ENCODE measurements at regions not wholly inside any gene's neighbourhood (a gene's known extent, or its start where the extent isn't known, plus 50 kb on each side); places are given as distances from the start of the nearest gene placed in this dataset.

DNA sequence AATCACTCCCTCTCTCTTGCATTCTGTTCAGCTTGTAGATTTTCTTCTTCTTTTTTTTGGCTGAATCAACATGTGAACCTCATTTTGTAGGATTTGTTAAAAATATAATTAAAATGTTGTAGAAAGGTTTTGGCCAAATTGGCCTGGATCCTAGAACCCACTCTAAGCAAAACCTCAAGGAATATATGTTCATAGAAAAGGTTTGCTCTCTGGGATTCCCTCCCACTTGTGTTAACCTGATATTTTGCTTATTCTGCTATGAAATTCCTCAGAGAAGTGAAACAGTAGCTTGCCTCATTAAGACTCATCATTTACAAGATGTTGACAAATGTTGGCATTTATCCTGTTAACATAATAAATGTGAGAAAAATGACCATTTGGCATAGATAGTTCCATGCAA is 456.7 kb downstream of the TMEM182 start:
- Histone ChIP-seq H4K5ac (ENCODE audit: insufficient read length, low read depth, low read length) (no peak overlapping the region), H3K27me3 (replicated peaks in 1 of 4; ENCODE audit: control insufficient read depth in 3 of 4, extremely low read depth in 1 of 4, insufficient read depth in 3 of 4, low read length in 3 of 4) (no peaks in the 10 kb centered on the region), H3K79me1 (ENCODE audit: low read depth, low read length) (no peaks in the 10 kb centered on the region), H3K4me2 (ENCODE audit: insufficient read depth in 1 of 2, low read depth in 2 of 2, low read length in 2 of 2) (no peak overlapping the region), H3K9me3 (ENCODE audit: insufficient read depth in 2 of 2, low read depth in 1 of 2, low read length in 1 of 2) (no peaks in the 10 kb centered on the region), H3K36me3 (ENCODE audit: control insufficient read depth in 2 of 4, insufficient read depth in 4 of 4, low read length in 3 of 4) (no peaks in the 10 kb centered on the region), H2AK5ac (ENCODE audit: low read depth, low read length) (no peak overlapping the region), H2BK5ac (ENCODE audit: low read depth, low read length) (no peak overlapping the region), H3K79me2 (ENCODE audit: control insufficient read depth in 1 of 2, insufficient read depth in 2 of 2, low read length in 2 of 2) (no peaks in the 10 kb centered on the region), H4K20me1 (replicated peaks in 1 of 2; ENCODE audit: control insufficient read depth in 1 of 2, insufficient read depth in 2 of 2, low read length in 2 of 2) (no peaks in the 10 kb centered on the region), H3K23me2 (ENCODE audit: low read depth, low read length) (no peaks in the 10 kb centered on the region; the same call in 1 of the 2 replicates), H2BK15ac (ENCODE audit: low read length) (no peak overlapping the region), H3K14ac (ENCODE audit: insufficient read length) (no peak overlapping the region), H3K4ac (replicated peaks; ENCODE audit: insufficient read length, low read depth, low read length) (no peak overlapping the region), H2AFZ (ENCODE audit: low read length) (no peak overlapping the region), H2BK12ac (ENCODE audit: low read depth, low read length) (no peak overlapping the region), H3K9ac (replicated peaks in 1 of 4; ENCODE audit: extremely low read depth in 1 of 4, low read depth in 3 of 4, low read length in 3 of 4) (no peak overlapping the region), H4K8ac (ENCODE audit: extremely low read depth, insufficient read depth, low read length) (no peak overlapping the region), H3K56ac (replicated peaks; ENCODE audit: insufficient read length, low read depth, low read length) (no peak overlapping the region), H3K4me1 (replicated peaks in 1 of 4; ENCODE audit: control insufficient read depth in 3 of 4, insufficient read depth in 4 of 4, low read length in 3 of 4) (0 out of 7 replicates have a peak, but pooled peaks cover 0 to 3% (median 0%) of the 10 kb centered on the region in 4 experiments), H3K18ac (ENCODE audit: extremely low read depth, low read length) (no peak overlapping the region), H4K91ac (replicated peaks; ENCODE audit: insufficient read length, low read length) (no peak overlapping the region), H3K23ac (ENCODE audit: insufficient read length) (no peak overlapping the region), H2BK120ac (replicated peaks; ENCODE audit: low read depth, low read length) (no peak overlapping the region), H3K4me3 (ENCODE audit: extremely low read depth in 1 of 4, insufficient read depth in 2 of 4, low read depth in 3 of 4, low read length in 4 of 4) (no peak overlapping the region), H2BK20ac (ENCODE audit: low read length) (no peak overlapping the region), H3K27ac (ENCODE audit: low read depth, low read length) (no peak overlapping the region)
- POLR2A ChIA-PET (ENCODE audit: partially characterized antibody), result no interaction called here
- FAIRE-seq (no peak), DNase-seq (ENCODE audit: low read depth in 1 of 2, low spot score in 2 of 2) (no peak)
- CTCF ChIA-PET (ENCODE audit: partially characterized antibody), result interaction anchor here (0.6 kb wide), 1 partner anchor 348 kb away, joined by 3 read pairs; no protein-coding TSS in a partner anchor
- TF ChIP-seq SP1 (IDR thresholded peaks at IDR 0.05; ENCODE audit: low read depth, low read length) (no peak), EP300 (IDR thresholded peaks at IDR 0.05; ENCODE audit: borderline replicate concordance in 1 of 2, low read depth in 2 of 2, low read length in 2 of 2) (no peak), TEAD4 (IDR thresholded peaks at IDR 0.05; ENCODE audit: low read depth, low read length) (no peak)
